Osteoblast (primary cell): ENCODE measurements at regions not wholly inside any gene's neighbourhood (a gene's known extent, or its start where the extent isn't known, plus 50 kb on each side); places are given as distances from the start of the nearest gene placed in this dataset.

ENCODE experiments used
- DNase-seq: peaks from one replicate; pipeline ENCODE4 v3.0.0; 2011; ENCODE audit warnings: low spot score, mixed read lengths; ENCODE audit not compliant: insufficient read length; ENCODE audit errors: missing footprints
- H2AFZ ChIP-seq: 2 replicates; pipeline ENCODE4 v1.6.0; 2011; ENCODE audit warnings: mild to moderate bottlenecking, low read length
- H3K27ac ChIP-seq: 2 replicates; pipeline ENCODE4 v1.5.1; 2011; ENCODE audit warnings: mild to moderate bottlenecking, low read depth, low read length, moderate library complexity
- H3K27me3 ChIP-seq: 2 replicates; pipeline ENCODE4 v1.6.0; 2012; ENCODE audit warnings: mild to moderate bottlenecking, control low read depth, inconsistent platforms, low read length, moderate library complexity; ENCODE audit not compliant: insufficient read depth
- H3K36me3 ChIP-seq: 2 replicates; pipeline ENCODE4 v1.5.1; 2011; ENCODE audit warnings: mild to moderate bottlenecking, low read length, control low read depth, moderate library complexity; ENCODE audit not compliant: insufficient read depth
- H3K4me1 ChIP-seq: 2 replicates; pipeline ENCODE4 v1.5.1; 2011; ENCODE audit warnings: mild to moderate bottlenecking, low read length, control low read depth, moderate library complexity; ENCODE audit not compliant: insufficient read depth
- H3K4me2 ChIP-seq: 2 replicates; pipeline ENCODE4 v1.6.0; 2011; ENCODE audit warnings: mild to moderate bottlenecking, low read length; ENCODE audit not compliant: insufficient read depth
- H3K4me3 ChIP-seq: fragments of 200-600 bp; sonication (generic); 3 replicates; pipeline ENCODE4 v1.5.1; 2012; ENCODE audit warnings: mild to moderate bottlenecking, low read length, inconsistent platforms; ENCODE audit not compliant: insufficient read depth
- H3K79me2 ChIP-seq: 2 replicates; pipeline ENCODE4 v1.6.0; 2012; ENCODE audit warnings: mild to moderate bottlenecking, low read length, control low read depth, inconsistent platforms; ENCODE audit not compliant: insufficient read depth
- H3K9me3 ChIP-seq: 2 replicates; pipeline ENCODE4 v1.5.1; 2011; ENCODE audit warnings: low read depth, low read length, control low read depth
- H4K20me1 ChIP-seq: 2 replicates; pipeline ENCODE4 v1.6.0; 2012; ENCODE audit warnings: mild to moderate bottlenecking, low read length, control low read depth; ENCODE audit not compliant: insufficient read depth
- TF ChIP-seq, protein P1 (sequence below): IDR thresholded peaks from 2 replicates; pipeline ENCODE4 v1.5.1; 2011; ENCODE audit warnings: mild to moderate bottlenecking, low read depth, low read length, moderate library complexity; ENCODE audit errors: extremely low read depth

GRCh38 chrX:112997991-112998390, 157.4 kb upstream of the AMOT start:
- H3K4me1 ChIP-seq: no peaks in the 10 kb centered on the region
- H3K9me3 ChIP-seq: no peaks in the 10 kb centered on the region
- TF ChIP-seq, protein P1, sequence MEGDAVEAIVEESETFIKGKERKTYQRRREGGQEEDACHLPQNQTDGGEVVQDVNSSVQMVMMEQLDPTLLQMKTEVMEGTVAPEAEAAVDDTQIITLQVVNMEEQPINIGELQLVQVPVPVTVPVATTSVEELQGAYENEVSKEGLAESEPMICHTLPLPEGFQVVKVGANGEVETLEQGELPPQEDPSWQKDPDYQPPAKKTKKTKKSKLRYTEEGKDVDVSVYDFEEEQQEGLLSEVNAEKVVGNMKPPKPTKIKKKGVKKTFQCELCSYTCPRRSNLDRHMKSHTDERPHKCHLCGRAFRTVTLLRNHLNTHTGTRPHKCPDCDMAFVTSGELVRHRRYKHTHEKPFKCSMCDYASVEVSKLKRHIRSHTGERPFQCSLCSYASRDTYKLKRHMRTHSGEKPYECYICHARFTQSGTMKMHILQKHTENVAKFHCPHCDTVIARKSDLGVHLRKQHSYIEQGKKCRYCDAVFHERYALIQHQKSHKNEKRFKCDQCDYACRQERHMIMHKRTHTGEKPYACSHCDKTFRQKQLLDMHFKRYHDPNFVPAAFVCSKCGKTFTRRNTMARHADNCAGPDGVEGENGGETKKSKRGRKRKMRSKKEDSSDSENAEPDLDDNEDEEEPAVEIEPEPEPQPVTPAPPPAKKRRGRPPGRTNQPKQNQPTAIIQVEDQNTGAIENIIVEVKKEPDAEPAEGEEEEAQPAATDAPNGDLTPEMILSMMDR: no peak
- no peak overlapping the region for H3K4me3 ChIP-seq
- H2AFZ ChIP-seq: no peak overlapping the region
- no peaks in the 10 kb centered on the region for H3K79me2 ChIP-seq
- H3K4me2 ChIP-seq: no peak overlapping the region
- H3K36me3 ChIP-seq: no peaks in the 10 kb centered on the region
- no peaks in the 10 kb centered on the region for H4K20me1 ChIP-seq
- DNase-seq: no peak
- no peak overlapping the region for H3K27ac ChIP-seq
- H3K27me3 ChIP-seq: peaks cover 4% of the 10 kb centered on the region

GRCh38 chrX:112991801-112992200, 151.2 kb upstream of the AMOT start:
- TF ChIP-seq, protein P1: no peak
- H4K20me1 ChIP-seq: no peaks in the 10 kb centered on the region
- DNase-seq: no peak
- no peaks in the 10 kb centered on the region for H3K27me3 ChIP-seq
- H3K36me3 ChIP-seq: no peaks in the 10 kb centered on the region
- no peaks in the 10 kb centered on the region for H3K9me3 ChIP-seq
- H3K4me3 ChIP-seq: no peak overlapping the region
- H3K4me1 ChIP-seq: no peaks in the 10 kb centered on the region
- H2AFZ ChIP-seq: no peak overlapping the region
- H3K4me2 ChIP-seq: no peak overlapping the region
- no peaks in the 10 kb centered on the region for H3K79me2 ChIP-seq
- H3K27ac ChIP-seq: no peak overlapping the region

GRCh38 chrX:112979879-112980278, 139.2 kb upstream of the AMOT start:
- no peaks in the 10 kb centered on the region for H3K27me3 ChIP-seq
- H3K4me3 ChIP-seq: no peak overlapping the region
- no peak for DNase-seq
- no peaks in the 10 kb centered on the region for H4K20me1 ChIP-seq
- H3K4me1 ChIP-seq: no peaks in the 10 kb centered on the region
- H3K27ac ChIP-seq: no peak overlapping the region
- no peaks in the 10 kb centered on the region for H3K36me3 ChIP-seq
- no peak overlapping the region for H3K4me2 ChIP-seq
- H2AFZ ChIP-seq: no peak overlapping the region
- no peaks in the 10 kb centered on the region for H3K9me3 ChIP-seq
- TF ChIP-seq, protein P1: no peak
- no peaks in the 10 kb centered on the region for H3K79me2 ChIP-seq

- no peaks in the 10 kb centered on the region for H3K79me2 ChIP-seq
- H3K9me3 ChIP-seq: no peaks in the 10 kb centered on the region
- no peak overlapping the region for H3K4me3 ChIP-seq
- no peaks in the 10 kb centered on the region for H3K4me1 ChIP-seq
- TF ChIP-seq, protein P1: no peak
- no peak overlapping the region for H2AFZ ChIP-seq
- no peaks in the 10 kb centered on the region for H4K20me1 ChIP-seq
- H3K4me2 ChIP-seq: no peak overlapping the region
- DNase-seq: peak; percentile 10
- no peaks in the 10 kb centered on the region for H3K36me3 ChIP-seq
- no peak overlapping the region for H3K27ac ChIP-seq
- H3K27me3 ChIP-seq: no peaks in the 10 kb centered on the region
These were observed 127.9 kb upstream of the AMOT start for GRCh38 chrX:112968351-112969133.
